WTC11 (cell line): ENCODE measurements at regions not wholly inside any gene's neighbourhood (a gene's known extent, or its start where the extent isn't known, plus 50 kb on each side); places are given as distances from the start of the nearest gene placed in this dataset.
A peak's percentile ranks its signal among the peaks of the same experiment; 100 is the strongest.

ENCODE experiments used
- ATAC-seq: fragments of 200-7000 bp; cut with Tn5 transposase; 2 replicates; pipeline ENCODE4 v1.10.0; 2021; ENCODE audit warnings: mild to moderate bottlenecking, moderate library complexity
- CTCF ChIA-PET: fragments of 300-600 bp; sonication (Branson Sonifier 250); formaldehyde crosslinking; loops from one replicate; lab custom pipeline; 2021; ENCODE audit warnings: antibody characterized with exemption; lab: Charles Lee
- POLR2A ChIA-PET: fragments of 350-600 bp; sonication (Branson Sonifier 250); formaldehyde crosslinking; loops from one replicate; lab custom pipeline; 2021; ENCODE audit warnings: antibody characterized with exemption; lab: Charles Lee
- DNase-seq: peaks from one replicate; pipeline ENCODE4 v3.0.0; 2021; ENCODE audit warnings: low spot score
- H3K27ac Mint-ChIP-seq: 2 replicates; pipeline ENCODE4 v1.8.0; 2021; ENCODE audit warnings: mixed read lengths
- H3K27me3 Mint-ChIP-seq: 2 replicates; pipeline ENCODE4 v1.8.0; 2021; ENCODE audit warnings: low read depth, mild to moderate bottlenecking, moderate library complexity, mixed read lengths
- H3K36me3 Mint-ChIP-seq: 2 replicates; pipeline ENCODE4 v1.8.0; 2021; ENCODE audit warnings: mixed read lengths
- H3K4me1 Mint-ChIP-seq: 2 replicates; pipeline ENCODE4 v1.8.0; 2022; ENCODE audit warnings: mixed read lengths
- H3K4me3 Mint-ChIP-seq: 2 replicates; pipeline ENCODE4 v1.8.0; 2021; ENCODE audit warnings: mild to moderate bottlenecking, moderate library complexity, mixed read lengths
- H3K9me3 Mint-ChIP-seq: 2 replicates; pipeline ENCODE4 v1.8.0; 2021; ENCODE audit warnings: mixed read lengths
- CTCF ChIP-seq: fragments of 200-600 bp; IDR thresholded peaks from 2 replicates; pipeline ENCODE4 v1.8.0; 2022; ENCODE audit warnings: antibody characterized with exemption
- FOXP4 ChIP-seq: sonication (generic); formaldehyde crosslinking; IDR thresholded peaks from 2 replicates; pipeline ENCODE4 v1.8.0; 2022; ENCODE audit warnings: mild to moderate bottlenecking, missing genetic modification reagents
- IRF2 ChIP-seq: sonication (generic); formaldehyde crosslinking; IDR thresholded peaks from 2 replicates; pipeline ENCODE4 v1.8.0; 2022; ENCODE audit warnings: low read depth, missing genetic modification reagents, borderline replicate concordance
- RELA ChIP-seq: sonication (generic); formaldehyde crosslinking; IDR thresholded peaks from 2 replicates; pipeline ENCODE4 v1.8.1; 2022; ENCODE audit warnings: missing genetic modification reagents, mild to moderate bottlenecking, borderline replicate concordance
- STAT6 ChIP-seq: sonication (generic); formaldehyde crosslinking; conservative IDR thresholded peaks from 2 replicates; pipeline ENCODE4 v1.8.1; 2023; ENCODE audit warnings: mild to moderate bottlenecking, low read depth, missing genetic modification reagents, moderate library complexity
- ZMAT4 ChIP-seq: fragments of 250-450 bp; sonication (Bioruptor Pico); IDR thresholded peaks from 2 replicates; pipeline ENCODE4 v1.9.0; 2021; ENCODE audit warnings: mild to moderate bottlenecking
- ZNF532 ChIP-seq: fragments of 250-450 bp; sonication (Bioruptor Pico); IDR thresholded peaks from 2 replicates; pipeline ENCODE4 v1.9.0; 2021; ENCODE audit warnings: mild to moderate bottlenecking, borderline replicate concordance

- CTCF ChIA-PET: interaction anchor here (0.6 to 1.7 kb wide), 2 partner anchors 51 to 157 kb away, joined by 3 to 42 read pairs; no protein-coding TSS in a partner anchor
- POLR2A ChIA-PET: no interaction called here
- TF ChIP-seq RELA (CRISPR knock-in tag) (no peak), FOXP4 (CRISPR knock-in tag) (no peak)
Observed at GRCh38 chr13:53150568-53150967, 122.0 kb downstream of the OLFM4 start.

GRCh38 chr13:53151336-53152056, 122.9 kb downstream of the OLFM4 start:
- Mint-ChIP-seq H3K27me3 (no peaks in the 10 kb centered on the region), H3K9me3 (no peaks in the 10 kb centered on the region; the same call in 1 of the 2 replicates), H3K36me3 (no peaks in the 10 kb centered on the region), H3K4me1 (no peaks in the 10 kb centered on the region; the same call in 1 of the 2 replicates), H3K27ac (no peak overlapping the region), H3K4me3 (no peak overlapping the region)
- TF ChIP-seq CTCF (peak; percentile 86), ZNF532 (no peak), RELA (CRISPR knock-in tag) (no peak), IRF2 (CRISPR knock-in tag) (no peak), STAT6 (CRISPR knock-in tag) (no peak), ZMAT4 (CRISPR knock-in tag) (no peak)
- ChIA-PET POLR2A (interaction anchor here (0.9 to 1.1 kb wide), 2 partner anchors 183 to 304 kb away, joined by 3 read pairs; no protein-coding TSS in a partner anchor), CTCF (interaction anchor here (0.5 to 2.5 kb wide), 85 partner anchors 8 to 543 kb away, joined by 3 to 125 read pairs (median 5); partner anchors contain the start of genes OLFM4 and PCDH8)
- peak; percentile 99 for ATAC-seq
- DNase-seq: peak; percentile 71

More at GRCh38 chr13:53150568-53150967, 122.0 kb downstream of the OLFM4 start:
- Mint-ChIP-seq H3K27ac (no peak overlapping the region), H3K27me3 (no peaks in the 10 kb centered on the region), H3K9me3 (no peaks in the 10 kb centered on the region), H3K4me3 (no peak overlapping the region), H3K4me1 (no peaks in the 10 kb centered on the region; the same call in 1 of the 2 replicates), H3K36me3 (no peaks in the 10 kb centered on the region)
- ATAC-seq: no peak
- DNase-seq: no peak
